ENCODE measurements at regions not wholly inside any gene's neighbourhood (a gene's known extent, or its start where the extent isn't known, plus 50 kb on each side); places are given as distances from the start of the nearest gene placed in this dataset.

DNA sequence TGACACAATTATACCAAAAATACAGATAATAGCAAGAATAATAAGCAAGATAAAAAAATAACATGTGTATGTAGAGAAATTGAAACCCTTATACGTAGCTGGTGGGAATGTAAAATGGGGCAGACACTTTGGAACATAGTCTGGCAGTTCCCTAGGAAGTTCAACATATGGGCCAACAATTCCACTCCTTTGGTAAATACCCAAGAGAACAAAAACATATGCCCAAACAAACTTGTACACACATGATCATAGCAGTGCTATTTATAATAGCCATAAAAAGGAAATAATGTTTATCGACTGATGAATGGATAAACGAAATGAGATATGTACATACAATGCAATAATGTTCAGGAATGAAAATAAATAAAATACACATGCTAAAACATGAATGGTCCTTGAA is 462.4 kb upstream of the SORCS1 start:
- no peaks in the 10 kb centered on the region for H3K4me1 ChIP-seq

DNA sequence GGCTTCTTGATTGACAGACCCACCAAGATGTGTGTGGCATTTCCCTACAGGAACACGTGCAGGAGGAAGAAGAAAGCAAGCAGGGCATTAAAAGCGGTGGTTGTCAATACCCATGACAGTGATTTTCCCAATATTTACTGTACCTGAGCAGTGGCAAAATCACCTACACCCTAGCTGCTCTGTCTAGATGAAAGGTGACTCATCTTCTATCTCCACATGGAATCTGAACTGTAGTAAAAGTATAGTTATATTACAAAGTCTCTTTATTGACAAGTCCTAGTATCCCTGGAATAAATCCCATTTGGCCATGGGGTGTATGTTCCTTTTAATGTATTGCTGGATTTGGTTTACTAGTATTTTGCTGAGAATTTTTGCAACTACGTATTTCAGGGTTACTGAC is 458.8 kb upstream of the SORCS1 start:
- Histone ChIP-seq H3K27me3 (no peaks in the 10 kb centered on the region), H3K27ac (replicated peaks in 1 of 4) (no peak overlapping the region), H3K36me3 (no peaks in the 10 kb centered on the region), H3K4me3 (no peak overlapping the region), H3K9me3 (no peaks in the 10 kb centered on the region), H3K4me1 (no peaks in the 10 kb centered on the region)
- 83% methylated on average over 3 of the region's 3 CpGs for WGBS
- intact Hi-C loops (cut with DNase I): no loop called here
- no peak for DNase-seq (ENCODE audit: extremely low spot score)
- no peak for TF ChIP-seq EP300 (IDR thresholded peaks at IDR 0.05)
- no peak for TF ChIP-seq CTCF (IDR thresholded peaks at IDR 0.05)
- no peak for TF ChIP-seq POLR2A (IDR thresholded peaks at IDR 0.05; ENCODE audit: low read depth)
- TF ChIP-seq POLR2AphosphoS5 (IDR thresholded peaks at IDR 0.05): no peak

More for the DNA sequence above, 462.4 kb upstream of the SORCS1 start:
- no peak for TF ChIP-seq CTCF (IDR thresholded peaks at IDR 0.05)
- no peak for TF ChIP-seq EP300 (IDR thresholded peaks at IDR 0.05)
- TF ChIP-seq POLR2AphosphoS5 (IDR thresholded peaks at IDR 0.05): no peak
- no peak for TF ChIP-seq POLR2A (IDR thresholded peaks at IDR 0.05; ENCODE audit: low read depth)
- intact Hi-C loops (cut with DNase I): no loop called here
- WGBS: 87% methylated on average over 3 of the region's 3 CpGs
- no peaks in the 10 kb centered on the region for H3K27me3 ChIP-seq
- no peaks in the 10 kb centered on the region for H3K36me3 ChIP-seq
- DNase-seq (ENCODE audit: extremely low spot score): no peak
- no peak overlapping the region for H3K27ac ChIP-seq (replicated peaks in 1 of 4)
- H3K4me3 ChIP-seq: no peak overlapping the region
- H3K9me3 ChIP-seq: no peaks in the 10 kb centered on the region

DNA sequence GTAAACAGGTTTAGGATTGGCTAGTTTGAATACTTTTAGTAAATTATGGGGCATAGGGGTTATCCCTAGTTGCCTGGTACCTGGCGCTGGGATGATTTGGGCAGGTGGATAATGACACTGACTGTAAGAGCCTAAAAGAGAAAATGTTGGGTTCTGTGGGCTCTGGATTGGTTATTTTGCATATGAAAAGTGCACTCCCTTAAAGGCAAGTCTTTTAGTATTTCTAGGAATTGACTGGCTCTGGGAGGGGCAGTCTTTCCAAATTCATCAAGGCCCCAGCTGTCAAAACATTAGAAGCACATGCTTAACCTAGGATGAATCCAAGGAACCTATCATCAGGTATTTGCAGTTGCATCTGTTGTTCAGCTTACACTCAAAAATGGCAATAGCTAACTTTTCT is 454.6 kb upstream of the SORCS1 start:
- intact Hi-C loops (cut with DNase I): no loop called here
- no peak for DNase-seq (ENCODE audit: extremely low spot score)
- TF ChIP-seq CTCF (IDR thresholded peaks at IDR 0.05) (no peak), POLR2A (IDR thresholded peaks at IDR 0.05; ENCODE audit: low read depth) (no peak), POLR2AphosphoS5 (IDR thresholded peaks at IDR 0.05) (no peak), EP300 (IDR thresholded peaks at IDR 0.05) (no peak)
- no peaks in the 10 kb centered on the region for H3K4me1 ChIP-seq
- no peaks in the 10 kb centered on the region for H3K9me3 ChIP-seq
- no peak overlapping the region for H3K27ac ChIP-seq (replicated peaks in 1 of 4)
- WGBS: 93% methylated on average over 1 of the region's 1 CpG
- no peaks in the 10 kb centered on the region for H3K27me3 ChIP-seq
- H3K4me3 ChIP-seq: no peak overlapping the region
- H3K36me3 ChIP-seq: no peaks in the 10 kb centered on the region

DNA sequence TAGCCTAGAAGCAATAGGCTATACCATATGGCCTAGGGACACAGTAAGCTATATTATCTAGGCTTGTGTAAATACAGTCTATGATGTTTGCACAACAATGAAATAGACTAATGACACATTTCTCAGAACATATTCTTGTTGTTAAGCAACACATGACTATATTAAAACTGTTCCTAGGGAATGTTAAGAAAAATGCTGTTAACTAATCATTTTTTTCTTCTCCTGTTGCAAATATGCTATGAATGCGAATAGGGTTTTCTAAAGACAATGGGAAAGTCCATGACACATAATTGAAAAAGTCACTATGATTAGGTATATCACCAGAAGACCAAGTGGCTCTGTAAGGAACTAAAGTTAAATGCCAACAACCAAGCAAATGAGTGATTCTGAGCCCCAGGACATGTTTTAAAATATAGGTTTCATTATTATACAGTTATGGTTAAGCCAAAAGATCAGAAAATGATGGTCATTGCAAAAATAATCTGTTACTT is 454.0 kb upstream of the SORCS1 start:
- Histone ChIP-seq H3K9me3 (no peaks in the 10 kb centered on the region), H3K4me1 (no peaks in the 10 kb centered on the region), H3K4me3 (no peak overlapping the region), H3K27ac (replicated peaks in 1 of 4) (no peak overlapping the region), H3K27me3 (no peaks in the 10 kb centered on the region), H3K36me3 (no peaks in the 10 kb centered on the region)
- 86% methylated on average over 1 of the region's 1 CpG for WGBS
- intact Hi-C loops (cut with DNase I): no loop called here
- no peak for DNase-seq (ENCODE audit: extremely low spot score)
- TF ChIP-seq EP300 (IDR thresholded peaks at IDR 0.05): no peak
- no peak for TF ChIP-seq POLR2A (IDR thresholded peaks at IDR 0.05; ENCODE audit: low read depth)
- no peak for TF ChIP-seq POLR2AphosphoS5 (IDR thresholded peaks at IDR 0.05)
- no peak for TF ChIP-seq CTCF (IDR thresholded peaks at IDR 0.05)
